ENCODE measurements at regions not wholly inside any gene's neighbourhood (a gene's known extent, or its start where the extent isn't known, plus 50 kb on each side); places are given as distances from the start of the nearest gene placed in this dataset.
A peak's percentile ranks its signal among the peaks of the same experiment; 100 is the strongest.

DNA sequence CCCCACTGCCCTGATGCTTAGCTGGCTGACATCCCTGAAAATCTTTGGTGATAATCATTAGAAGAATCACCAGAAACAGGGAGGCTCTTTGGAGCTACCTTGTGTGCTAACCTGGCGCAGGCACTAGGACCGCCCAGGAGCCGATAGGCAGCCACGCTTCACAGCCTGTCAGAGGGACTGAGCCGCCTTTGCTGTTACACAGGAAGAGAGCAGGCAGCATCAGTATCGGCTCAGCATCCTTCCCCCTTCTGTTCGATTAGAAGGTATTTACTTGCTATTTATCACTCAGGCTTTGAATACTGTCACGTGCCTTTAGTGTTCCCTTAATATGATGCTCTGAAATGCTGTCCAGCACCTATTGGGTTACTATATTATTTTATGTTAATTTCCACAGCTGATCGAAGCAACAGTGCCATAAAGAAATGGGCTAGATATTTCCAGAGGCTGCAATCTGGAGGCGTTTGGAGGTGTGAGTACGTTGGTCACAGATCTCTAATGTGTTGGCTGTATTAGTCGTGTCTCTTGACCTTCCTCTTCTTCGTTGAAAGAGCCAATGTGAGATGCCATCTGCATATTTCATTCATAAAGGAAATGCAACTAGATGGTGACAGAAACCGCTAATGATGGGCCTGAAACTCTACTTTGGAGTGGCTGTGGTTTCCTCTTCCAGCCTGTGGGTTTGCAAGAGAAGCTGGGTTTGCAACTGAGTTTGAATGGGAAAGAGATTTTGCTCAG lies 110.4 kb upstream of the RAB27B start:
- DNase-seq, result peak; percentile 17
- peak overlapping the region; percentile 26 for H2AFZ ChIP-seq (ENCODE audit: insufficient read depth, low read depth, low read length, poor library complexity, severe bottlenecking)

More for the DNA sequence above, 110.4 kb upstream of the RAB27B start:
- intact Hi-C loops (cut with micrococcal nuclease), result no loop called here
- Mint-ChIP-seq H3K9me3 (ENCODE audit: insufficient read depth) (no peaks in the 10 kb centered on the region), H3K4me1 (peaks cover 10% of the 10 kb centered on the region), H3K4me3 (peak overlapping the region; percentile 60), H3K27me3 (peaks cover 11% of the 10 kb centered on the region), H3K27ac (peak overlapping the region; percentile 32)
- Histone ChIP-seq H3K27ac (ENCODE audit: low read length in 2 of 2) (no peak overlapping the region), H3K79me2 (ENCODE audit: control insufficient read depth, insufficient read depth, low read length) (no peaks in the 10 kb centered on the region), H3K36me3 (replicated peaks in 1 of 2; ENCODE audit: control extremely low read depth in 1 of 2, control insufficient read depth in 1 of 2, extremely low read depth in 1 of 2, insufficient read depth in 2 of 2, low read length in 1 of 2) (no peaks in the 10 kb centered on the region), H4K20me1 (ENCODE audit: control insufficient read depth, insufficient read depth, low read length, poor library complexity, severe bottlenecking) (no peaks in the 10 kb centered on the region), H3K4me3 (ENCODE audit: control extremely low read depth in 1 of 5, extremely low read depth in 1 of 5, insufficient read depth in 1 of 5, low read depth in 2 of 5, low read length in 4 of 5) (no peak overlapping the region), H3K27me3 (replicated peaks in 1 of 4; ENCODE audit: control extremely low read depth in 1 of 4, control insufficient read depth in 3 of 4, insufficient read depth in 4 of 4, low read length in 3 of 4) (peaks cover 0 to under 1% (median 0%) of the 10 kb centered on the region in 4 experiments), H3K4me2 (replicated peaks; ENCODE audit: low read depth, low read length, poor library complexity, severe bottlenecking) (peak overlapping the region; percentile 30), H3K4me1 (ENCODE audit: control insufficient read depth in 2 of 2, insufficient read depth in 2 of 2, low read length in 2 of 2) (peaks cover 9 to 10% of the 10 kb centered on the region in 2 donors), H3K9ac (ENCODE audit: low read length) (no peak overlapping the region), H3K9me3 (ENCODE audit: control extremely low read depth in 1 of 3, control insufficient read depth in 2 of 3, insufficient read depth in 1 of 3, low read length in 2 of 3) (no peaks in the 10 kb centered on the region)
- ChIA-PET CTCF (no interaction called here), POLR2A (no interaction called here)
- 2% methylated on average over 5 of the region's 14 CpGs for WGBS (ENCODE audit: insufficient coverage)
- no peak for TF ChIP-seq CTCF (IDR thresholded peaks at IDR 0.05)
- no peak for TF ChIP-seq EZH2 (IDR thresholded peaks at IDR 0.05; ENCODE audit: borderline replicate concordance, insufficient read depth, low read depth, low read length, poor library complexity, severe bottlenecking)
- no peak for ATAC-seq (ENCODE audit: low read depth)
